OCI-LY7 (cell line): ENCODE measurements at regions not wholly inside any gene's neighbourhood (a gene's known extent, or its start where the extent isn't known, plus 50 kb on each side); places are given as distances from the start of the nearest gene placed in this dataset.
A peak's percentile ranks its signal among the peaks of the same experiment; 100 is the strongest.

Experiments used
- BruUV-seq: library from RNA; stranded (reverse); fragments of 400-500 nt; replicated peaks from 2 replicates; lab custom pipeline; 2021; lab: Mats Ljungman, UMichigan
- CTCF ChIA-PET: fragments of 300-600 bp; sonication (Branson Sonifier 250); formaldehyde crosslinking; loops from one replicate; lab custom pipeline; 2022; ENCODE audit warnings: antibody characterized with exemption; ENCODE audit not compliant: unreplicated experiment; lab: Charles Lee
- POLR2A ChIA-PET: fragments of 300-600 bp; sonication (Branson Sonifier 250); formaldehyde crosslinking; loops from one replicate; lab custom pipeline; 2022; ENCODE audit warnings: antibody characterized with exemption; lab: Charles Lee
- DNase-seq: peaks from one replicate; pipeline ENCODE4 v3.0.0-alpha.2; 2015; ENCODE audit warnings: low spot score
- H2AFZ ChIP-seq: fragments of 200-600 bp; sonication (generic), shearing (Covaris generic); 2 replicates; pipeline ENCODE4 v1.6.1; 2014; ENCODE audit warnings: mild to moderate bottlenecking, antibody characterized with exemption, low read length, moderate library complexity
- H3K27ac ChIP-seq: fragments of 200-600 bp; sonication (generic); 2 replicates; pipeline ENCODE4 v1.5.1; 2014; ENCODE audit warnings: mixed run types, low read depth, mild to moderate bottlenecking, moderate library complexity, low read length, inconsistent platforms; ENCODE audit not compliant: poor library complexity, severe bottlenecking
- H3K36me3 ChIP-seq: fragments of 200-600 bp; sonication (generic); 2 replicates; pipeline ENCODE4 v1.6.1; 2014; ENCODE audit warnings: mild to moderate bottlenecking, antibody characterized with exemption, low read length, moderate library complexity, mixed read lengths; ENCODE audit not compliant: insufficient read depth
- H3K4me1 ChIP-seq: fragments of 200-600 bp; sonication (generic); 2 replicates; pipeline ENCODE4 v1.5.1; 2014; ENCODE audit warnings: mild to moderate bottlenecking, low read length; ENCODE audit not compliant: insufficient read depth, poor library complexity, severe bottlenecking
- H3K4me2 ChIP-seq: fragments of 200-600 bp; sonication (generic); 2 replicates; pipeline ENCODE4 v1.6.1; 2014; ENCODE audit warnings: mild to moderate bottlenecking, low read length
- H3K4me3 ChIP-seq: fragments of 200-600 bp; sonication (generic); 2 replicates; pipeline ENCODE4 v1.5.1; 2014; ENCODE audit warnings: mild to moderate bottlenecking, low read depth, low read length; ENCODE audit not compliant: poor library complexity, severe bottlenecking
- H3K79me2 ChIP-seq: fragments of 200-600 bp; sonication (generic); 2 replicates; pipeline ENCODE4 v1.6.1; 2016; ENCODE audit warnings: low read depth, mild to moderate bottlenecking, low read length, moderate library complexity, mixed read lengths; ENCODE audit not compliant: insufficient read depth
- H3K9me2 ChIP-seq: fragments of 200-600 bp; sonication (generic); 2 replicates; pipeline ENCODE4 v1.6.1; 2016; ENCODE audit warnings: mild to moderate bottlenecking, low read length, mixed read lengths; ENCODE audit not compliant: insufficient read depth
- H3K9me3 ChIP-seq: fragments of 200-600 bp; sonication (generic); 2 replicates; pipeline ENCODE4 v1.6.1; 2014; ENCODE audit warnings: mild to moderate bottlenecking, mixed run types, low read length, mixed read lengths
- H4K20me1 ChIP-seq: fragments of 200-600 bp; sonication (generic); 2 replicates; pipeline ENCODE4 v1.6.1; 2014; ENCODE audit warnings: mild to moderate bottlenecking, antibody characterized with exemption, low read length, moderate library complexity, mixed read lengths; ENCODE audit not compliant: insufficient read depth
- EZH2phosphoT487 ChIP-seq: fragments of 200-600 bp; sonication (generic); IDR thresholded peaks from 2 replicates; pipeline ENCODE4 v1.6.1; 2018; ENCODE audit warnings: low read depth, borderline replicate concordance, mild to moderate bottlenecking, mixed run types, antibody characterized with exemption, low read length, moderate library complexity, mixed read lengths
- intact Hi-C: fragments of 100-400 bp; cut with micrococcal nuclease; formaldehyde crosslinking; loops from one replicate; pipeline ENCODE4 v1.10.0; 2022; ENCODE audit not compliant: unreplicated experiment
- TF ChIP-seq, protein P1 (sequence below): fragments of 200-600 bp; sonication (generic); conservative IDR thresholded peaks from 2 replicates; pipeline ENCODE4 v1.5.1; 2014; ENCODE audit warnings: mild to moderate bottlenecking, antibody characterized with exemption, low read length, moderate library complexity, mixed read lengths

- intact Hi-C loops: no loop called here
- no peak overlapping the region for H3K4me3 ChIP-seq
- H3K9me2 ChIP-seq: no peaks in the 10 kb centered on the region
- DNase-seq: no peak
- TF ChIP-seq EZH2phosphoT487: no peak
- TF ChIP-seq, protein P1, sequence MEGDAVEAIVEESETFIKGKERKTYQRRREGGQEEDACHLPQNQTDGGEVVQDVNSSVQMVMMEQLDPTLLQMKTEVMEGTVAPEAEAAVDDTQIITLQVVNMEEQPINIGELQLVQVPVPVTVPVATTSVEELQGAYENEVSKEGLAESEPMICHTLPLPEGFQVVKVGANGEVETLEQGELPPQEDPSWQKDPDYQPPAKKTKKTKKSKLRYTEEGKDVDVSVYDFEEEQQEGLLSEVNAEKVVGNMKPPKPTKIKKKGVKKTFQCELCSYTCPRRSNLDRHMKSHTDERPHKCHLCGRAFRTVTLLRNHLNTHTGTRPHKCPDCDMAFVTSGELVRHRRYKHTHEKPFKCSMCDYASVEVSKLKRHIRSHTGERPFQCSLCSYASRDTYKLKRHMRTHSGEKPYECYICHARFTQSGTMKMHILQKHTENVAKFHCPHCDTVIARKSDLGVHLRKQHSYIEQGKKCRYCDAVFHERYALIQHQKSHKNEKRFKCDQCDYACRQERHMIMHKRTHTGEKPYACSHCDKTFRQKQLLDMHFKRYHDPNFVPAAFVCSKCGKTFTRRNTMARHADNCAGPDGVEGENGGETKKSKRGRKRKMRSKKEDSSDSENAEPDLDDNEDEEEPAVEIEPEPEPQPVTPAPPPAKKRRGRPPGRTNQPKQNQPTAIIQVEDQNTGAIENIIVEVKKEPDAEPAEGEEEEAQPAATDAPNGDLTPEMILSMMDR: no peak
- H4K20me1 ChIP-seq: no peaks in the 10 kb centered on the region
- H3K36me3 ChIP-seq: no peaks in the 10 kb centered on the region
- H3K4me1 ChIP-seq: no peaks in the 10 kb centered on the region
- peak overlapping the region; percentile 2; the same call in 1 of the 2 replicates for H3K4me2 ChIP-seq
- no peak overlapping the region for H3K27ac ChIP-seq
- no peaks in the 10 kb centered on the region for H3K79me2 ChIP-seq
- BruUV-seq: no TSS peak
- POLR2A ChIA-PET: interaction anchor here (0.6 kb wide), 1 partner anchor 353 kb away, joined by 4 read pairs; no protein-coding TSS in a partner anchor
- no peak overlapping the region; the same call in 1 of the 2 replicates for H2AFZ ChIP-seq
- CTCF ChIA-PET: interaction anchor here (0.6 kb wide), 1 partner anchor 473 kb away, joined by 3 read pairs; no protein-coding TSS in a partner anchor
- no peaks in the 10 kb centered on the region for H3K9me3 ChIP-seq
These were observed 98.1 kb upstream of the CERS6 start for GRCh38 chr2:168357797-168358472.

DNA sequence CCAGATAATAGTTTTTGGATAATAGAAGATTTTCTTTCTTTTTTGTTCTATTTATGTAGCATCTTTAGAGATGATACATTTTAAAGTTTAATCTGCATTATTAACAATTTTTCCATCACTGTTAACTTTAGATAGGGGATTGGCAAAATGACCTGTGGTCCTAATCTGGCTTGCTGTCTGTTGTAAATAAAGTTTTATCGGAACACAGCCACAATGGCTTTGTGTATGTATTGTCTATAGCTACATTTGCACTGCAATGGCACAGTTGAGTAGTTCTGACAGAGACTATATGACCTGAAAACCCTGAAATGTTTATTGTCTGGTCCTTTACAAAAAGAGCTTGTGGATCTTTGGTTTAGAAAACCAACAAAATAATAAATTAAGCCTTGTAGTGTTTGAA lies 97.0 kb upstream of the CERS6 start:
- Histone ChIP-seq H4K20me1 (no peaks in the 10 kb centered on the region), H3K9me2 (no peaks in the 10 kb centered on the region), H3K4me2 (no peak overlapping the region), H3K4me3 (no peak overlapping the region), H3K79me2 (no peaks in the 10 kb centered on the region), H3K4me1 (no peaks in the 10 kb centered on the region), H3K27ac (no peak overlapping the region), H3K36me3 (no peaks in the 10 kb centered on the region), H2AFZ (no peak overlapping the region), H3K9me3 (no peaks in the 10 kb centered on the region)
- POLR2A ChIA-PET: no interaction called here
- DNase-seq: no peak
- intact Hi-C loops: no loop called here
- TF ChIP-seq, protein P1: no peak
- TF ChIP-seq EZH2phosphoT487: no peak
- CTCF ChIA-PET: no interaction called here
- no TSS peak for BruUV-seq

DNA sequence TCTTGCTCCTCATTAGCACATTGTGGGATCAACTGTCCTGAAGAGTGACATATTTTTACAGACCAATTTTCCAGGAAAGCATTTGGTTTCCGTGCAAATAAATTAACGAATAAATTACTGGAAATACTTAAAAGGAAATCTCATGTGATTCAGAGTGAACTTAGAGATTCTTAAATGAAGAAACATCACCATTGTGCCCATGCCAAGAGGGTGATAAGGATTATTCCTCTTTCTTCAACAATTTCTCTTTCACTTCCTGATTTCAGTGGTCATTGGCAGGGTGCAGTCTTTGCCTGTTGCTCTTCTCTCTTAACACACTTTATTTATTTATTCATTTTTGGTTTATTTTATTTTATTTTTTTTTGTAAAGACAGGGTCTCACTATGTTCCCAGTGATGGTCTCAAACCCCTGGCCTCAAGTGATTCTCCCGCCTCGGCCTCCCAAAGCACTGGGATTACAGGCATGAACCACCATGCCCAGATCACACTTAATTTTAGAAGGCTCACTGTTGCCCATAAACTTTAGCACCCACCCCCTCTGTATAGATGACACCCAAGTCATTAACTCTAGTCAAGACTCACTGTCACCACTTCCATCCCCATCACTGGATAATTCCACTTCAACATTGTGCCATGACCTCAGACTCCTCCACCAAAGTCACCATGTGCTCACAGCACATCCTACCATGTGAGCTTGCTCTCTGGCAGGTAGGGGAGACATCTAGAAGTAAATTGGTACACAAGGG lies 92.6 kb upstream of the CERS6 start:
- TF ChIP-seq, protein P1: no peak
- TF ChIP-seq EZH2phosphoT487: no peak
- DNase-seq: no peak
- Histone ChIP-seq H3K36me3 (no peaks in the 10 kb centered on the region), H2AFZ (no peak overlapping the region), H3K9me3 (no peaks in the 10 kb centered on the region), H3K4me3 (no peak overlapping the region), H3K4me2 (no peak overlapping the region), H3K9me2 (no peaks in the 10 kb centered on the region), H3K27ac (no peak overlapping the region), H3K79me2 (no peaks in the 10 kb centered on the region), H4K20me1 (no peaks in the 10 kb centered on the region), H3K4me1 (no peaks in the 10 kb centered on the region)
- CTCF ChIA-PET: no interaction called here
- intact Hi-C loops: no loop called here
- POLR2A ChIA-PET: no interaction called here
- BruUV-seq: no TSS peak
